Activated CD4-positive, CD25-positive, alpha-beta regulatory T cell treated with anti-CD3 and anti-CD28 coated beads, Interleukin-2, amount 50 U/mL, for 16 hours (primary cell): ENCODE measurements at regions not wholly inside any gene's neighbourhood (a gene's known extent, or its start where the extent isn't known, plus 50 kb on each side); places are given as distances from the start of the nearest gene placed in this dataset.

Source experiments
- DNase-seq: peaks from one replicate; pipeline ENCODE4 v3.0.0-alpha.2; 2020; ENCODE audit warnings: low read depth, low spot score

DNA sequence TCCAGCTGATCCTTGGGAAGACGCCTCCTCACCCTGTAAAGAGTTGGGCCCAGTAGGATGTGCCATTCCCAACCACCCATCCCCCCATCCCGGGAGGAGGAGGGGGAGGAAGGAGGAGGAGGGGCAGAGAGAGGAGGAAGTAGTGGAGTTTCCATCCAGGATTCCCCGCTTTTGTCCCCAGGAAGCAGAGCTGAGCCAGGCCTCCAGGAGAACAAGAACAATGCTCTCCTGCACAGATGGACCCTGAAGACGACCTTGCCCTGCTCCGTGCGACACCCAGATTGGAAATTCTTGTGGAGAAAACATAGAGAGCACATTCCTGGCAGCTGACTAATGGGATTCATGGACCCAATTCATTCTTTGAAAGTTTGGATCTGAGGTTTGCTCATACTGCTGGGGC lies 132.3 kb upstream of the CRY1 start:
- DNase-seq = no peak

DNA sequence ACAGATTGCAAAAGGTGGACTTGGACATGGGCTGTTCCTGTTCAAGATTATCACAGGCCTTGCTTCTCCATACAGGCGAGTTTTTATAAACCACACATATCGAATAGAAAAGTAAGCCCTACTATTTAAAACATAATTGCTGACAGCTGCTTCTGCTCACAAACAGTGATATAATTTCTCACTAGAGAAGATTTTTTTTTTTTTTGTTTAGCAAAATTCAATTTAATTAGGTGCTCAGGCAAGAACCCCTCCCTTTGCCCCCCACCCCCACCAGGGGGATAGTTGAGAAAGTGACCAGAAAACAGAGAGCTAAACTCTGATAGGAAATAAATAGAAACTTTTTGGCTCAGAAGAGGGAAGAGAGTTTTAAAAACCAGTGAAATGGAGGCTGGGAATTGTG lies 132.8 kb upstream of the CRY1 start:
- DNase-seq = no peak

DNA sequence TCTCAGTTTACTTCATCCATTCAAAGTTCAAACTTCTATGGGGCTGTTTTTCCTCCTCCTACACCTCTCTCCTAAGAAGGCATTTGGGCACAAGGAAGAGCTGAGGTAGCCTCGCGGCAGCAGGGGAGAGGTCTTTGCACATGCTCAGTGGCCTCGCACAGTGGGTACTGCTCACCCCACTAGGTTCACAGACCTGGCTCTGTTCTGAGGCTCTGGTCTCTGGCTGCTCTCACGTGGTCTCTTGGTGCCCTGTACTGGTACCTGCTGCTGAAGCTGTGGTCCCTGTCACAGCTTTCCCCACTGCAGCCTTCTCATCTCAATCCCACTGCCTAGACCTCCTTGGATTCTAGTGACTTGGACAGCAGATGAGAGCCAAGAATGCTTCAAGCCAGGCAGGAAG lies 134.7 kb upstream of the CRY1 start:
- DNase-seq = no peak

DNA sequence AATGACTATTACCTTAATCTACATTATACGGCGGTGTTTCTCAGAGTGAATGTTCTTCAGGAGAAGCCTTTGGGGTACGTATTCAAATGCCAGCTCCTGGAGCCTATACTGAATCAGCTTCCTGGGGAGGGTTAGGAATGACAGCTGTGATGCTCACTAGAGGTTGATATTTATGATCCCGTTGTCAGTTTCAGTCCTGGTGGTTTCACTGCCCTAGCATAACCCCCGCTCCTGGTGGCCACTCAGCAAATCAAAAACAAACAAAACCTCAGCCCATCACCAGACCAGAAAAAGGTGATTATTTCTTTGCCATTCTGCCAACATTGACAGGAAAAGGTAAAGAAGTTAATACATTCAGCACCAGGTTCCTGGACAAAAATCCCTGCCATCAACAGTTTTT lies 136.5 kb upstream of the CRY1 start:
- DNase-seq = no peak

DNA sequence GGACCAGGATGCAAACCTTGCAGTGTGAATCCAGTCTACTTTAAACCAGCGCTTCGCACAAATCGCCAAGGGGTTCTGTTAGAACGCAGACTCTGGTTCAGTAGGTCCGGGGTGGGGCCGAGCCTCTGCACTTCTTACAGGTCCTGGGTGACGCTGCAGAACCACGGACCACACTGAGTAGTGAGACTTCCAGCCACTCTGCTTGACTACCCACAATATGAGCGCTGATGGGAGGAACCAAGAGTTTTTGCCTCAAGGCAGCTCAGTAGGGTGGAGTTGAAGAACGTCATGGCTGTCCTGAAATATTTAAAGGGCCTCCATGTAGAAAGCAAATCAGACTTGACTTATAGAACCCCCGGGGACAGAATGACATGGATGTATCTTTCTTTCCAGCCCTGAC lies 138.0 kb upstream of the CRY1 start:
- DNase-seq = no peak

DNA sequence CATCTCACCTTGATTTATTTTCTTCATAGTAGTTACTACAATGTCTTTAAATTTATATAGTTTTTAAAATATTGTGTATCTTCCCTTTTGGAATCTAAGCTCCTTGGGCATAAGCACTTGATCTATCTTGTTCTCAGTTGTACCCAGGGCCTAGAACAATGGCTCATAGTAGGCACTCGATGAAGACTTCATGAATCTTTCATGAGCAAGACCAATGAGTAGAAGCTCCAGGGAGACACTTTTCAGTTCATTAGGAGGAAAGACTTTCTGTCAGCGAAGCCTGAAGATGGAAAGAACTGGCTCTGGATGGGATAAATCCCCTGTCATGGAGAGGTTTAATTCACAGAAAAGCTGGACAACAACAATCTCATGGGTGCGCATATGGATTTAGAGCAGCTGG lies 140.2 kb upstream of the CRY1 start:
- DNase-seq = no peak

DNA sequence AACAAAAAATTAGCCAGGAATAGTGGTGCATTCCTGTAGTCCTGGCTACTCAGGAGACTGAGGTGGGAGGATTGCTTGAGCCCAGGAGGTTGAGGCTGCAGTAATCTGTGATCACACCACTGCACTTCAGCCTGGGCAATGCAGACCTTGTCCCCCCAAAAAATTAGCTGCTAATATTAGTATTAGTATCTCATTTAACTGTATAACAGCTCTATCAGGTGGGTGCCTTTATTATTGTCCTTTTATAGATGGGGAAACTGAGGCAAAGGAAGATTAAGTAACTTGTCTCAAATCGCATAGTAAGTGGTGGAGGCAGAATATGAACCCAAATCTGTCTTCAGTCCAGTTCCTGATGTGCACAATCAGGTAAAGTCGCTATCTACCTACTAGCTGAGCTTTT lies 142.3 kb upstream of the CRY1 start:
- no peak for DNase-seq

DNA sequence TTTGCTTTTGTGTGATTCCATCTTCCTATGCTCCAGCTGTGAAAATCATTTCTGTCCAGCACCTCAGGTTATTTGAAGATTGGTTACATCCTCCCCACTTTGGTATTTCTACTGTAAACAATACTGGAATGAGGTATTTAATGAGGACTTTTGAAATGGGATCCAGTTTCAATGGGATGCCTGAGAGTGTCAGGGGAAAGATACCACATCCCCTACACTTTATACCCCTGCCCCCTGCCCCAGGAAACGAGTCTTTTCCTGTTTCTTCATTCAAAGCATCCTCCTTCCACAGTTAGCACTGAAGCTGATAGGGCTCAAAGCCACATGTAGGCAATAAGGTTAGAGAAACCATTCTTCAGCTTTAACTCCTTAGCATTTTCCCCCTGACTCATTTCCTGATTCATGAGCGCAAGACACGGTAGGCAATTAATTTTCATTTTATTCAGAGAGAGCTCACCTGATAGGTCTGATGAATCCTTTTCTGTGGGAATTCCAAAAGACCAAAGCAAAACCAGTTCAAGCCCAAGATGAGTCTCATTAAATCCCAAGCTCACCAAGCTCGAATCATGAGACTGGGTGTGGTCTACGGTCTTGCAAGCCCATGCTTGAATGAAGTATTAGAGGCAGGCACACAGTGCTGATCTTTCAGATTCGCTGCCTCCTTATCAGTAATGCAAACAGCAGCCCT lies 143.6 kb upstream of the CRY1 start:
- no peak for DNase-seq

DNA sequence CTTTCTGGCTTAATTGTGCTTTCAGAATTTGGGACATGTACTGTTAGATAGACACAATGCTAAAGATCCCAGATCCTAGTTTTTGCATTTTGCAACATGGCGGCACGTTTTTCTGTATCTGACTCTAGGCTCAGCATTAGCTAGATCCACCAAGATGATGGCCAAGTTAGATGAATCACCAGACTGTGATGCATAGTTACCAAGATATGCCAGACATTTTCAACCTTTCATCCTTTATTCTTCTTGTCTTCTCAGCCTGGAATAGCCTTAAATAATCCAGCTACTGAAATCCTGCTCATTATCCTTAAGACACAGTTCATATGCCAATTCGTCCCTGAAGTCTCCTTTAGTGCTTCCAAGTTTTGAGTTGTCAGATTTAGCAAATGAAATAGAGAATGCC lies 144.9 kb upstream of the CRY1 start:
- DNase-seq = no peak

DNA sequence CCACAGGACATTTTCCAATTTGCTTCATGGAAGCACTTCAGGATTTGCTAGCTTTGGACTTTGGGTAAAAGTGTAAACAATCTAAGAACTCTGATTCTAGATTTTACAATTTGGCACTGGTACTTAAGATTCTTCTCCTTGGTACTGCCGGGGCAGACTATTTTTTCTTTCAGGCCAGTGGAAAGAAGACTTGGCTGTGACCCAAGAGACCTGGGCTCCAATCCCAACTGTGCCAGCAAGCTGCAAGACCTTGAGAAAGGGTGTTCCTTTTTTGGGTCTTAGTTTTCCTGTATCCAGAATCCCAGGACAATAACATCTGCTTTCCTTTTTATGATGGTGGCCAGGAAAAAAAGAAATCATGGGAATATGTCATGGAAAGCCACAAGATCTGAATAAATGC lies 148.1 kb upstream of the CRY1 start:
- no peak for DNase-seq

DNA sequence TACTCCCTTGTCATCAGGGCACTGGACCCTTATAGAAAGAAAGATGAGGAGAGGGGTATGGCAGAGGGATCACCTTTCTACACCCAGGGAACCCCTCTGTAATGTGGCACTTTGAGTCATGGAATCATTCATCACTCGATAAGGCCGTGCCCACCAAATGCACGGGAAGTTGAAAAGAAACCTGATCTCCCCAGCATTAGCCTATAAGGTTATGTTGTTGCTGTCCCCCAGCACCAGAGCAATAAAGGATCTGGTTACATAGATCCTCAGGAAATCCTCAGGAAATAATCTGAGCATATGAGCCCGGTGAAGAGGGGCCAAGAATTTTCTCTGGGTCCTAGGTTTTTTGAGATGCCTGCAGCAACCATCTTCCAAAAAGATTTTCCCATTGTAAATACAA lies 148.8 kb upstream of the CRY1 start:
- DNase-seq = no peak

DNA sequence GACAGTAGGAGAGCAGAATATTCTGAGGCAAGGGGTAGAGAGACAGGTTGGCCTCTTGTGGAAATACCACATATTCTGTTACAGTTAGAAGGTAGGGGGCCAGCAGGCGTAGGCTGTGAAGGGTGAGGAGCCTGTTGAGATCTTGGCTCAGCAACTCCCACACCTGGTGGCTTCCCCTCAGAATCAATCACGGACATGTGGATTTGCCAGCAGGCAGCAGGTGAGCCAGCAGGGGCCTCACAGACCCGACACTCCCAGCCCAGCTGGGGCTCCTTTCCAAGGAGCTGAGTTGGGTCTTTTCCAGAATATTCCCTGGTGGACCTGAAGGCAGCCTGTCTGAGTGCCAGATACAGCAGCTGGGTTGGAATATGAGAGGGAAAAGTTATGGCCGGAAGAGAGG lies 150.0 kb upstream of the CRY1 start:
- DNase-seq = no peak

DNA sequence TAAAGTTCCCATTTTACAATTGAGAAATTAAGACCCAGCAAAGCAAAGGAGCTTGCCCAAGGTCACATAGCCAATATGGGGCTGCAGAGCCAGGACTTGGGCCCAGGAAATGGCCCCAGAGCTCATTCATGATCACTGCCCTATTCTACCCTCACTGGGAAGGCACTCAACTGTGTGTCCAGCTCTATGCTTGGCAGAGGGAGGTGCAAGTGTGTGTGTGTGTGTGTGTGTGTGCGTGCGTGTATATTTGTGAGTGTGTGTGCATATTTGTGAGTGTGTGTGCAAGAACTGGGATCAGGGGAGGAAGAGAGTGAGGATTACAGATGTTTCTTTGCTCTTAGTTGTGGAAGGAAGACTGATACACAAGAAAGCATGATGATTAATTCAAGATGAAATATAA lies 151.2 kb upstream of the CRY1 start:
- DNase-seq = no peak

DNA sequence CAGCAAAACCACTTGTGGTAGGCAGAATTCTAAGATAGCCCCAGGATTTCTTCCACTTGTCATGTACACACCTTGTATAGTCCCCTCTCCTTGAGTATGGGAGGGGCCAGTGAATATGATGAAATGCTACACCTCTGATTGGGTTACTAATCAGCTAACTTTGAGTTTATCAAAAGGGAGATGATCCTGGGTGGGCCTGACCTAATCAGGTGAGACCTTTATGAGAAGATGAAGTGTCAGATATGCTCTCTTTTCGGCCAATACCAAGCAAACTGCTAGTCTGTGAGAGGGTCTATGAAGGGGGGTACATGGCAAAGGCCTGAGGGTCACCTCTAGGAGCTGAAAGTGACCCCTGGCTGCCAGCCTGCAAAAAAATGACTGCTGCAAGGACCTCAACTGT lies 154.3 kb upstream of the CRY1 start:
- no peak for DNase-seq

DNA sequence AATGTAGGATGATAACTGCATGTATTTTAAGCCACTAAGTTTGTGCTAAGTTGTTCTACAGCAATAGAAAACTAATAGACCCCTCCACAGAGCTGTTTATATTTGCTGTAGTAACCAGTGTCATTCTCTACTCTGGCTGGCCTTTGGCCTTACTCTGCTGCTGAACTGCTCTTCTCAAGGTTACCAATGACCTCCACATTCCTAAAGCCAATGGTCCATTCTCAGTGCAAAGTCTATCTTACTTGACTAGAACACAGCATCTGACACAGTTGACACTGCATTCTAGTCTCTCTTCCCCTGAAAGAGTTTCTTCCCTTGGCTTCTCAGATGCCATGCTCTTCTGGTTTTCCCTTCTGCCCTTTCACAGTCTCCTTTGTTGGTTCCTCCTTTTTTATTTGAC lies 154.8 kb upstream of the CRY1 start:
- DNase-seq = no peak

DNA sequence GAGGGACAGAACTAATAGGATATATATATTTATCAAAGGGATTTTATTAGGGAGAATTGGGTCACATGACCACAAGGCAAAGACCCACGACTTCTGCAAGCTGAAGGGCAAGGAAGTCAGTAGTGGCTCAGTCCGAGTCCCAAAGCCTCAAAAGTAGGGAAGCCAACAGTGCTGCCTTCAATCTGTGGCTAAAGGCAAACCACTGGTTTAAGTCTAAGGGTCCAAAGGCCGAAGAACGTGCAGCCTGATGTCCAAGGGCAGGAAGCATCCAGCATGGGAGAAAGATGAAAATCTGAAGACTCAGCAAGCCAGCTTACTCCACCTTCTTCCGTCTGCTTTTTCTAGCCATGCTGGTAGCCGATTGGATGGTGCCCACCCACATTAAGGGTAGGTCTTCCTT lies 157.9 kb upstream of the CRY1 start:
- DNase-seq = no peak

DNA sequence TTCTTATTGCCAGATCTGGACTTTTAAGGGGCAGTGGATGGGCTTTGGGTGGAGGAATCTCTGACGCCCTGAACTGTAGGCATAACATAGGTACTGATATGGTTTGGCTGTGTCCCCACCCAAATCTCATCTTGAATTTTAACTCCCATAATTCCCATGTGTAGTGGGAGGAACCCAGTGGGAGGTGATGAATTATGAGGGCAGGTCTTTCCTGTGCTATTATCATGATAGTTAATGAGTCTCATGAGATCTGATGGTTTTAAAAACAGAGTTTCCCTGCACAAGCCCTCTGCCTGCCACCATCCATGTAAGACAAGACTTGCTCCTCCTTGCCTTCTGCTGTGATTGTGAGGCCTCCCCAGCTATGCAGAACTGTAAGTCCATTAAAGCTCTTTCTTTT lies 160.0 kb upstream of the CRY1 start:
- DNase-seq = no peak

DNA sequence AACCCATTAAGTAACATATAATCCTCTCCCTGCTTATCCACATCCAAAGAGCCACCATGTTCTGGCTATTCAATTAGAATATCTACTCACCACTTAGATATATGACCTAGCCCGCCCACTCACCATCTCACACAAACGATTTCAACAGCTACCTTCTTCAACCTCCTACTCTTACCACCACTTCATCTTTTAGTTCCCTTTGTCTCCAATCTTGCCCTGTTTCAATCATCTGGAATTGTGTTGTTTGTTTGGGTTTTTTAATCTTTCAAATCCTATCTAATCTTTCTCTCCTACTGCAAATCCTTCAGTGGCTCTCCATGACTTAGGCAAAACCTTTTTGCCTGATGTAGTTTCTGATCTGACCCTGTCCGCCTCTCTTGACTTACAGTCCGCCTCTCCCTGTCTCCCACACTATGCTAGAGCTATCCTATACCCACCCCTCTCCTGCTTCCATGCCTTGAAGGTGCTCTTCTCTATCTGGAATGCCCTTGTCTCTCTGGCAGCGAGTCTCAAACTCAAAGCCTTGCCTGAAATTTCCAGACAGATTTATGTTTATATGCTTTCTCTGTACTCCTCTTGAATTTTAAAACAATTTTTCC lies 161.0 kb upstream of the CRY1 start:
- DNase-seq = no peak

DNA sequence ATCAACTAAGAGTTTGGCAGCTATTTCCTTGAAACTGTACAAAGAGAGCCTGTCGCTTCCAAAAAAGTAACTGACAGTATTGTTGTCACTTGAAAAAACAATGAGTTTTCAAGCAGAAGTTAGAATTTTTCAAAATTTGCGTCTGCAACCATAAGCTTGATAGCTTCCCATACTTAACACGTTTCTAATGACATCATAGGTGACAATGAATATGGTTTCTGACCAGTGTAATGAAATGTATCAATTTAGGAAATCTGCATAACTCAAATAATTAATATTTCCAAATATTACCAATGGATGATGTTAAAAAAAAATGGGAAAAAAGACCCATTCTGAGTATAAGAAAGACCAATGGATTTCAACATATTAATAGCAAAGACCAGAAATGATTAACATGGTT lies 165.4 kb upstream of the CRY1 start:
- DNase-seq = no peak

DNA sequence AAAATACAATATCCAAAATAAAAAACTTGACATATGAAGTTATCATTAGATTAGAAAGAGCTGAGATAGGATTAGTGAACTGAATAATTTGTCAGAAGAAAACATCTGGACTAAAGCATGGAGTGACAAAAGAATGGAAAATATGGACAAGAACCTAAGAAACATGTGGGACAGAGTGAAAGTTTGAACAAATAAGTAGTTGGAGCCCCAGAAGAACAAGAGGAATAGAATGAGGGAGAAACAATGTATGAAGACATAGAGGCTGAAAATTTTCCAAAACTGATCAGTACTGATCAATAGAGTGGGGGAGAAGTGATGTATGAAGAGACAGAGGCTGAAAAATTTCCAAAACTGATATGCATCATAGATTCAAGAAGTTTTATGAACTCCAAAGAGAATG lies 170.6 kb upstream of the CRY1 start:
- DNase-seq = no peak

DNA sequence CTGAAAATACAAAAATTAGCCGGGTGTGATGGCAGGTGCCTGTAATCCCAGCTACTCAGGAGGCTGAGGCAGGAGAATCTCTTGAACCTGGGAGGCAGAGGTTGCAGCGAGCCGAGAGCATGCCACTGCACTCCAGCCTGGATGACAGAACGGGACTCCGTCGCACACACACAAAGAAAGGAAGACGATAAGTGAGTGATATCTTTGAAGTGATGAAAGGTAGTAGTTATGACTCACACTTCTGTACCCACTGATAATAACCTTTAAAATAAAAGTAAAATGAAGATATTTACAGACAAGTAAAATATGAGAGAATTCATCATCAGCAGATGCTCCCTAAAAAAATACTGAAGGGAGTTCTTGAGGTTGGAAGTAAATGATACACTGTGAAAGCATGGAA lies 171.3 kb upstream of the CRY1 start:
- no peak for DNase-seq

DNA sequence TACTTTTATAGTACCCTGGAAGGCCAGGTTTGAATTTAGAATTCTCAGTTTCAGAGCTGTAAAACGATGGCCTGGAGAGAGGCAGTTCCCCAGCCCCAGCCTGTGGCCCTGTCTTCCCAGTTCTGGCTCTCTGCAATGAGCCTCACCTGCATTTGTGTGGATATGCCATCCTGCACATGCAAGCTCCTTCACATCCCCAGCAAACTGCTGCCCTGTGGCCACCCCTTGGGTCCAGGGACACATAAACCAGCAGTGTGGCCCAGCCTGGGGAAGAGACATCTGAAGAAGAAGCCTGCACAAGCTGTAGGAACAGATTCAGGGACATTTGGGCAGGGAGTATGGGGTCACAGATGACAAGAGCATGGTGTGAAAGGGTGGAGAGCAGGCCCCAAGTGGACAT lies 174.3 kb upstream of the CRY1 start:
- DNase-seq = no peak

DNA sequence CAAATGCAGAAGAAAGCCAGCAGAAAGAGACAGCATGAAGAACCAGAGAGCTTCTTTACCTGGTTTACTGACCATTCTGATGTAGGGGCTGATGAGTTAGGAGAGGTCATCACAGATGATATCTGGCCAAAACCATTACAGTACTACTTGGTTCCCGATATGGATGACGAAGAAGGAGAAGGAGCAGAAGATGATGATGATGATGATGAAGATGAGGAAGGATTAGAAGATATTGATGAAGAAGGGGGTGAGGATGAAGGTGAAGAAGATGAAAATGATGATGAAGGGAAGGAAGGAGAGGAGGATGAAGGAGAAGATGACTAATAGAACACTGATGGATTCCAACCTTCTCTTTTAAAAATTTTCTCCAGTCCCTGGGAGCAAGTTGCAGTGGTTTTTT lies 178.2 kb upstream of the CRY1 start:
- DNase-seq = no peak

DNA sequence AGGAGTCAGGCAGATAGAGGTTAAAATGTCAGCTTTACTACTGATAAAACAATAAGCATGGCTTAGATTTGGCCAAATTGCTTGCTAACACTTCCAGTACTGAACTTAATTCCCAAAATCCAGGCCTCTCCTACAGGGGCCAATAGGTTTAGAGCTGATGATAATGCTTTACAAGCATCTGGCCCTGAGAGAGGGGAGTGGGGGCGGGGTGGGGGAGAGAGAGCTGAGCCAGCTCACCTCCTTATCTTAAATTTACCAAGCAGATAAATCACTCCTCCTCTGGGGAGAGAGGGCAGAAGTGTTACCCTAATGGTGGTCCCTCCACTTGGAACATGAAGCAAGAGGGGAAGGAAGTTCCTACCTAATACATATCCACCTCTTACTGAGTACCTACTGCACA lies 182.2 kb upstream of the CRY1 start:
- DNase-seq = no peak
